ENCODE measurements at regions not wholly inside any gene's neighbourhood (a gene's known extent, or its start where the extent isn't known, plus 50 kb on each side); places are given as distances from the start of the nearest gene placed in this dataset.

- TF ChIP-seq, protein P1, sequence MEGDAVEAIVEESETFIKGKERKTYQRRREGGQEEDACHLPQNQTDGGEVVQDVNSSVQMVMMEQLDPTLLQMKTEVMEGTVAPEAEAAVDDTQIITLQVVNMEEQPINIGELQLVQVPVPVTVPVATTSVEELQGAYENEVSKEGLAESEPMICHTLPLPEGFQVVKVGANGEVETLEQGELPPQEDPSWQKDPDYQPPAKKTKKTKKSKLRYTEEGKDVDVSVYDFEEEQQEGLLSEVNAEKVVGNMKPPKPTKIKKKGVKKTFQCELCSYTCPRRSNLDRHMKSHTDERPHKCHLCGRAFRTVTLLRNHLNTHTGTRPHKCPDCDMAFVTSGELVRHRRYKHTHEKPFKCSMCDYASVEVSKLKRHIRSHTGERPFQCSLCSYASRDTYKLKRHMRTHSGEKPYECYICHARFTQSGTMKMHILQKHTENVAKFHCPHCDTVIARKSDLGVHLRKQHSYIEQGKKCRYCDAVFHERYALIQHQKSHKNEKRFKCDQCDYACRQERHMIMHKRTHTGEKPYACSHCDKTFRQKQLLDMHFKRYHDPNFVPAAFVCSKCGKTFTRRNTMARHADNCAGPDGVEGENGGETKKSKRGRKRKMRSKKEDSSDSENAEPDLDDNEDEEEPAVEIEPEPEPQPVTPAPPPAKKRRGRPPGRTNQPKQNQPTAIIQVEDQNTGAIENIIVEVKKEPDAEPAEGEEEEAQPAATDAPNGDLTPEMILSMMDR (IDR thresholded peaks at IDR 0.05) = no peak
- TF ChIP-seq AR (CRISPR knock-in tag; IDR thresholded peaks at IDR 0.05) (no peak), JUN (CRISPR knock-in tag; IDR thresholded peaks at IDR 0.05) (no peak), OVOL2 (CRISPR knock-in tag; IDR thresholded peaks at IDR 0.05; ENCODE audit: borderline replicate concordance) (no peak), MYBL2 (CRISPR knock-in tag; IDR thresholded peaks at IDR 0.05) (no peak), FOXP4 (CRISPR knock-in tag; IDR thresholded peaks at IDR 0.05) (no peak), ZNF121 (CRISPR knock-in tag; IDR thresholded peaks at IDR 0.05) (no peak), ESRRA (CRISPR knock-in tag; IDR thresholded peaks at IDR 0.05; ENCODE audit: borderline replicate concordance) (no peak), ZNF232 (CRISPR knock-in tag; IDR thresholded peaks at IDR 0.05) (no peak)
Observed at GRCh38 chr6:127051571-127052260, 66.8 kb upstream of the RSPO3 start (continued).

GRCh38 chr6:127053032-127053874, 65.2 kb upstream of the RSPO3 start:
- DNase-seq (ENCODE audit: low spot score) = no peak

DNA sequence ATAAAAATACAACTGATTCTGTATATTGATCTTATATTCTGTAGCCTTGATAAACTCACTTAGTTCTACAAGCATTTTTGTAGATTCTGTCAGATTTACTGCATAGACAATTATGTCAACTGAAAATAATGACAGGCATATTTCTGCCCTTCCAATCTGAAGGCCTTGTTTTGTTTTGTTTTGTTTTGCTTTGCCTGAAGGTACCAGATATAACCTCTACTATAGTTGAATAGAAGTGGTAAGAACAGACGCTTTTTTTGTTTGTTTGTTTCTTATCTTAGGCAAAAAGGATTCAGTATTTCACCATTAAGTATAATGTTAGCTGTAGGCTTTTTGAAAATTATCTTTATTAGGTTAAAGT, 64.6 kb upstream of the RSPO3 start:
- ATAC-seq = no peak
- no peak overlapping the region for H3K4me3 Mint-ChIP-seq
- CTCF ChIA-PET = no interaction called here
- no peak overlapping the region for H3K27ac Mint-ChIP-seq
- no peaks in the 10 kb centered on the region; the same call in 1 of the 2 replicates for H3K4me1 Mint-ChIP-seq
- H3K27me3 Mint-ChIP-seq (ENCODE audit: low read depth) = no peaks in the 10 kb centered on the region
- H3K9me3 Mint-ChIP-seq = peaks cover 10% of the 10 kb centered on the region
- DNase-seq (ENCODE audit: low spot score) = no peak
- POLR2A ChIA-PET = no interaction called here
- H3K36me3 Mint-ChIP-seq = no peaks in the 10 kb centered on the region
- no peak for TF ChIP-seq JAZF1 (CRISPR knock-in tag; IDR thresholded peaks at IDR 0.05)
- TF ChIP-seq GRHL2 (CRISPR knock-in tag; IDR thresholded peaks at IDR 0.05; ENCODE audit: insufficient replicate concordance, severe bottlenecking) = no peak
- TF ChIP-seq, protein P2, sequence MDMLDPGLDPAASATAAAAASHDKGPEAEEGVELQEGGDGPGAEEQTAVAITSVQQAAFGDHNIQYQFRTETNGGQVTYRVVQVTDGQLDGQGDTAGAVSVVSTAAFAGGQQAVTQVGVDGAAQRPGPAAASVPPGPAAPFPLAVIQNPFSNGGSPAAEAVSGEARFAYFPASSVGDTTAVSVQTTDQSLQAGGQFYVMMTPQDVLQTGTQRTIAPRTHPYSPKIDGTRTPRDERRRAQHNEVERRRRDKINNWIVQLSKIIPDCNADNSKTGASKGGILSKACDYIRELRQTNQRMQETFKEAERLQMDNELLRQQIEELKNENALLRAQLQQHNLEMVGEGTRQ (CRISPR knock-in tag; IDR thresholded peaks at IDR 0.05) = no peak
- TF ChIP-seq PRDM15 (CRISPR knock-in tag; IDR thresholded peaks at IDR 0.05) = no peak
- TF ChIP-seq, protein P3, sequence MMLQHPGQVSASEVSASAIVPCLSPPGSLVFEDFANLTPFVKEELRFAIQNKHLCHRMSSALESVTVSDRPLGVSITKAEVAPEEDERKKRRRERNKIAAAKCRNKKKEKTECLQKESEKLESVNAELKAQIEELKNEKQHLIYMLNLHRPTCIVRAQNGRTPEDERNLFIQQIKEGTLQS (CRISPR knock-in tag; conservative IDR thresholded peaks at IDR 0.05) = no peak

More at GRCh38 chr6:127053032-127053874, 65.2 kb upstream of the RSPO3 start:
- Mint-ChIP-seq H3K4me1 (no peaks in the 10 kb centered on the region; the same call in 1 of the 2 replicates), H3K36me3 (no peaks in the 10 kb centered on the region), H3K4me3 (no peak overlapping the region), H3K27me3 (ENCODE audit: low read depth) (no peaks in the 10 kb centered on the region), H3K9me3 (peaks cover 9% of the 10 kb centered on the region), H3K27ac (no peak overlapping the region)
- ChIA-PET CTCF (no interaction called here), POLR2A (no interaction called here)
- no peak for TF ChIP-seq NR1H2 (CRISPR knock-in tag; IDR thresholded peaks at IDR 0.05)
- TF ChIP-seq KAT7 (CRISPR knock-in tag; IDR thresholded peaks at IDR 0.05; ENCODE audit: borderline replicate concordance) = no peak
- TF ChIP-seq, protein P4, sequence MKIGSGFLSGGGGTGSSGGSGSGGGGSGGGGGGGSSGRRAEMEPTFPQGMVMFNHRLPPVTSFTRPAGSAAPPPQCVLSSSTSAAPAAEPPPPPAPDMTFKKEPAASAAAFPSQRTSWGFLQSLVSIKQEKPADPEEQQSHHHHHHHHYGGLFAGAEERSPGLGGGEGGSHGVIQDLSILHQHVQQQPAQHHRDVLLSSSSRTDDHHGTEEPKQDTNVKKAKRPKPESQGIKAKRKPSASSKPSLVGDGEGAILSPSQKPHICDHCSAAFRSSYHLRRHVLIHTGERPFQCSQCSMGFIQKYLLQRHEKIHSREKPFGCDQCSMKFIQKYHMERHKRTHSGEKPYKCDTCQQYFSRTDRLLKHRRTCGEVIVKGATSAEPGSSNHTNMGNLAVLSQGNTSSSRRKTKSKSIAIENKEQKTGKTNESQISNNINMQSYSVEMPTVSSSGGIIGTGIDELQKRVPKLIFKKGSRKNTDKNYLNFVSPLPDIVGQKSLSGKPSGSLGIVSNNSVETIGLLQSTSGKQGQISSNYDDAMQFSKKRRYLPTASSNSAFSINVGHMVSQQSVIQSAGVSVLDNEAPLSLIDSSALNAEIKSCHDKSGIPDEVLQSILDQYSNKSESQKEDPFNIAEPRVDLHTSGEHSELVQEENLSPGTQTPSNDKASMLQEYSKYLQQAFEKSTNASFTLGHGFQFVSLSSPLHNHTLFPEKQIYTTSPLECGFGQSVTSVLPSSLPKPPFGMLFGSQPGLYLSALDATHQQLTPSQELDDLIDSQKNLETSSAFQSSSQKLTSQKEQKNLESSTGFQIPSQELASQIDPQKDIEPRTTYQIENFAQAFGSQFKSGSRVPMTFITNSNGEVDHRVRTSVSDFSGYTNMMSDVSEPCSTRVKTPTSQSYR (CRISPR knock-in tag; IDR thresholded peaks at IDR 0.05) = no peak
- no peak for ATAC-seq

All from WTC11 (cell line).